HuH-7.5 (cell line): ENCODE measurements at regions not wholly inside any gene's neighbourhood (a gene's known extent, or its start where the extent isn't known, plus 50 kb on each side); places are given as distances from the start of the nearest gene placed in this dataset.
"Not testable (repeated sequence)": the region's sequence is repeated elsewhere in the genome, so short reads cannot be mapped to it uniquely, and the experiment has no call there.

ENCODE experiments used
- DNase-seq: peaks from one replicate; pipeline ENCODE4 v3.0.0; 2011; ENCODE audit warnings: low spot score

DNA sequence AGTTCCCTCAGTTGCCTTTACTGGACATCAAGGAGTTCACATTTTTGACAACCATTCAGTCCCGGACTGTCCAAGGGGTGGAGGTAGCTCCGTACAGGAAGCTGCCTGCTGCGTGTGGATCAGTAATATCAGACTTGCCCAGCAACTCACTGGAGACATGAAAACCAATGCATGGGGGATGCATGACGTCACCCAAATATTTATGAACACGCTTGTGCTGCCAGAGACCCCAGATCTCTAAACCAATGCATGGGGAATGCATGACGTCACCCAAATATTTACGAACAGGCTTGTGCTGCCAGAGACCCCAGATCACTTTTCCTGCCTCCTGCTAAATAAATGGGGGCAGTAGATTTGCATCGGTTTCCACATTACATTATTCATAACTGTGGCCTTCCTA is 2137.4 kb upstream of the DEFB115 start:
- DNase-seq, result not testable (repeated sequence)

DNA sequence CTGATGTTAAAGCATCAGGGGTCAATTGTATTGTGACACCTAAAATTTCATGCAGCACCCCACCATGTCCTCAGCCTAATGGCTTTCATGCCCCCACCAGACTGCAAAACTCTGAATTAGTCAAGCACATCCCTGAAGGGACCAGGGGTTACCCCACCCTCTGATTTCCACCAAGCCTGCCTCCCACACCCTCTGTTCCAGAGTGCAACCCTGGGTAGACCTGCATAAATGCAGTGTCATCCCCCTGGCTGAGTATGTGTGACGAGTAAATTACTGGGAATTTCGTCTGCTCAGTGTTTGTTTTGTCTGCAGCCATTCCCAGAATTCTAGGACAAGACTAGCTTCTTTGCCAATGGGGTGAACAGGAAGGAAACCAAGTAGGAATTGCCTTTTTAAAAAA is 2136.9 kb upstream of the DEFB115 start:
- DNase-seq, result not testable (repeated sequence)

DNA sequence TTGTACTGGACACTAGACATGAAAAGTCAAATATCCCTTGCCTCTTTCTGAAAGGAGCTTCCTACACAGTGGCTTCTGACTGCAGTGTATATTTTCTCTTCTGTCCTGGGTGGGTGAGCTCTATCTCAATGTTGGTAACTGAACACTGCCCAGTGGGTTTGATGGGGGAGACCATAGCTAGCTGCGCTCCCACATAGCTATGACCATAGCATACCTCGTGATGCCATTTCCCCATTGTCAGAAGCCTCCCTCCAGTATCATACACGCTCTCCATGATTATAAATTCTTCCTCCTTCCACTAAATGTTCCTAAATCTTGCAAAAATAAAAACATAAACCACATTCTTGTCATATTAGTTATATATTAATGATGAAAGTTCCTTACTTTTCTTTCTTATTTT is 2134.7 kb upstream of the DEFB115 start:
- DNase-seq, result not testable (repeated sequence)

DNA sequence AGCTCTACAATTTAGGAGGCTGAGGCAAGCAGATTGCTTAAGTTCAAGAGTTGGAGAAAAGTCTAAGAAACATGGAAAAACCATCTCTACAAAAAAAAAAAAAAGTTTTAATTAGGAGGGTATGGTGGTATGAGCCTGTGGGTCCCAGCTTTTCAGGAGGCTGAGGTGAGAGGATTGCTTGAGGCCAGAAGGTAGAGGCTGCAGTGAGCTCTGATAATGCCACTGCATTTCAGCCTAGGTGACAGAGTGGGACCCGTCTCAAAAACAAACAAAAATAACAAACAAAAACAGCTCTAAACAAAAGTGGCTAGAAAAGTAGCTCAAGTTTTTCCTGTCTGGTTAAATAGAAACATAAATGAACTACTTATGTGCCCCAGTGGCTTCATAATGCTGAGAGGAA is 2133.6 kb upstream of the DEFB115 start:
- DNase-seq, result no peak
